ENCODE measurements at regions not wholly inside any gene's neighbourhood (a gene's known extent, or its start where the extent isn't known, plus 50 kb on each side); places are given as distances from the start of the nearest gene placed in this dataset.

DNA sequence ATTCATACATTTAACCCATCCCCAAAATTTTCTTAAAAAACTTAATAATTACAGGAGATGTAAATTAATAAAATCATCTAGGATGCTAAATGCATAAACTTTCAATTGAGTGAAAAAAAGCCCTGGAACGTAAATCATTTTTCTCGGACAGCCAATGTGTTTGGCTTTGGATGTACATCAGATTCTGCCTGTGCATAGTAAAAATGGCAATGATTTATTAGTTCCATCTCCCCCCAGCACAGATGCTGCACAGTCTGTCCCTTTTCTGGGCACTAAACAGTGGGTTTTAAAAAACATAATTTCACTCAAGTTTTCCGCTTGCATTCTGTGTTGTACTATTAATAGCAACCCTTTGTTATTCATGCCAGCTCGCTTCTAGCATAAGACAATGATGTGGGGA is 147.7 kb downstream of the TM9SF2 start:
- TF ChIP-seq, protein P1, sequence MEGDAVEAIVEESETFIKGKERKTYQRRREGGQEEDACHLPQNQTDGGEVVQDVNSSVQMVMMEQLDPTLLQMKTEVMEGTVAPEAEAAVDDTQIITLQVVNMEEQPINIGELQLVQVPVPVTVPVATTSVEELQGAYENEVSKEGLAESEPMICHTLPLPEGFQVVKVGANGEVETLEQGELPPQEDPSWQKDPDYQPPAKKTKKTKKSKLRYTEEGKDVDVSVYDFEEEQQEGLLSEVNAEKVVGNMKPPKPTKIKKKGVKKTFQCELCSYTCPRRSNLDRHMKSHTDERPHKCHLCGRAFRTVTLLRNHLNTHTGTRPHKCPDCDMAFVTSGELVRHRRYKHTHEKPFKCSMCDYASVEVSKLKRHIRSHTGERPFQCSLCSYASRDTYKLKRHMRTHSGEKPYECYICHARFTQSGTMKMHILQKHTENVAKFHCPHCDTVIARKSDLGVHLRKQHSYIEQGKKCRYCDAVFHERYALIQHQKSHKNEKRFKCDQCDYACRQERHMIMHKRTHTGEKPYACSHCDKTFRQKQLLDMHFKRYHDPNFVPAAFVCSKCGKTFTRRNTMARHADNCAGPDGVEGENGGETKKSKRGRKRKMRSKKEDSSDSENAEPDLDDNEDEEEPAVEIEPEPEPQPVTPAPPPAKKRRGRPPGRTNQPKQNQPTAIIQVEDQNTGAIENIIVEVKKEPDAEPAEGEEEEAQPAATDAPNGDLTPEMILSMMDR (optimal IDR thresholded peaks at IDR 0.05 in 1 of 3, IDR thresholded peaks at IDR 0.05 in 1 of 3, conservative IDR thresholded peaks at IDR 0.05 in 1 of 3; ENCODE audit: extremely low read depth in 1 of 3, insufficient read depth in 2 of 3, low read length in 3 of 3): no peak
- no peak for TF ChIP-seq EZH2 (IDR thresholded peaks at IDR 0.05; ENCODE audit: low read length)
